ENCODE measurements at regions not wholly inside any gene's neighbourhood (a gene's known extent, or its start where the extent isn't known, plus 50 kb on each side); places are given as distances from the start of the nearest gene placed in this dataset.

GRCh38 chr2:7333189-7333765, 416.1 kb downstream of the RNF144A start:
- Histone ChIP-seq H2AFZ (ENCODE audit: low read depth, low read length) (no peak overlapping the region), H3K27ac (ENCODE audit: extremely low read depth, low read depth, low read length) (no peak overlapping the region), H3K79me2 (ENCODE audit: control insufficient read depth, insufficient read depth, low read length) (no peaks in the 10 kb centered on the region), H3K9me1 (ENCODE audit: control insufficient read depth, insufficient read depth, low read length) (no peaks in the 10 kb centered on the region), H4K20me1 (replicated peaks; ENCODE audit: control insufficient read depth, insufficient read depth, low read length) (no peaks in the 10 kb centered on the region), H3K4me2 (ENCODE audit: insufficient read depth, low read length) (no peak overlapping the region), H3K9me3 (replicated peaks; ENCODE audit: control insufficient read depth, insufficient read depth, low read depth, low read length) (no peaks in the 10 kb centered on the region), H3K4me3 (no peak overlapping the region), H3K4me1 (replicated peaks in 1 of 2; ENCODE audit: control insufficient read depth in 2 of 2, insufficient read depth in 2 of 2, low read length in 2 of 2) (no peaks in the 10 kb centered on the region), H3K36me3 (ENCODE audit: control insufficient read depth, insufficient read depth, low read length) (no peaks in the 10 kb centered on the region), H3K9ac (ENCODE audit: insufficient read depth in 1 of 2, low read depth in 2 of 2, low read length in 2 of 2) (no peak overlapping the region), H3K27me3 (ENCODE audit: control insufficient read depth in 2 of 2, insufficient read depth in 2 of 2, low read length in 2 of 2) (no peaks in the 10 kb centered on the region)
- WGBS (ENCODE audit: insufficient coverage, low coverage, missing lambda C conversion rate) = 0% methylated on average over 2 of the region's 2 CpGs
- ChIA-PET CTCF (ENCODE audit: low intra/inter-chr PET ratio) (no interaction called here), POLR2A (no interaction called here)
- intact Hi-C loops (cut with micrococcal nuclease) = no loop called here
- no peak for ATAC-seq
- DNase-seq (ENCODE audit: extremely low read depth in 1 of 4, low spot score in 3 of 4) = no peak
- BruUV-seq (replicated peaks) = no TSS peak
- in situ Hi-C loops (cut with MboI) = no loop called here
- FAIRE-seq = no peak
- TF ChIP-seq RAD21 (CRISPR knock-in tag; conservative IDR thresholded peaks at IDR 0.05 in 1 of 2, IDR thresholded peaks at IDR 0.05 in 1 of 2) = no peak
- TF ChIP-seq CREBBP (IDR thresholded peaks at IDR 0.05; ENCODE audit: low read depth, low read length) = no peak
- peak; percentile 87 for TF ChIP-seq ZNF316 (IDR thresholded peaks at IDR 0.05)
- peak; percentile 49; the same call in 1 of the 2 replicates for TF ChIP-seq NFE2 (IDR thresholded peaks at IDR 0.05; ENCODE audit: low read depth)
- no peak for TF ChIP-seq ELK3 (CRISPR knock-in tag; IDR thresholded peaks at IDR 0.05)
- TF ChIP-seq L3MBTL2 (IDR thresholded peaks at IDR 0.05) = no peak
- TF ChIP-seq ZBED1 (IDR thresholded peaks at IDR 0.05) = no peak
- no peak for TF ChIP-seq BRD4 (IDR thresholded peaks at IDR 0.05)
- no peak for TF ChIP-seq WHSC1 (IDR thresholded peaks at IDR 0.05; ENCODE audit: low read length)
- no peak for TF ChIP-seq ZNF551 (CRISPR knock-in tag; IDR thresholded peaks at IDR 0.05)
- TF ChIP-seq ZNF609 (CRISPR knock-in tag; IDR thresholded peaks at IDR 0.05; ENCODE audit: borderline replicate concordance) = no peak
- no peak for TF ChIP-seq ETS1 (conservative IDR thresholded peaks at IDR 0.05; ENCODE audit: control insufficient read depth, low read depth, low read length)

All from K562 (cell line).